ENCODE measurements at regions not wholly inside any gene's neighbourhood (a gene's known extent, or its start where the extent isn't known, plus 50 kb on each side); places are given as distances from the start of the nearest gene placed in this dataset.

DNA sequence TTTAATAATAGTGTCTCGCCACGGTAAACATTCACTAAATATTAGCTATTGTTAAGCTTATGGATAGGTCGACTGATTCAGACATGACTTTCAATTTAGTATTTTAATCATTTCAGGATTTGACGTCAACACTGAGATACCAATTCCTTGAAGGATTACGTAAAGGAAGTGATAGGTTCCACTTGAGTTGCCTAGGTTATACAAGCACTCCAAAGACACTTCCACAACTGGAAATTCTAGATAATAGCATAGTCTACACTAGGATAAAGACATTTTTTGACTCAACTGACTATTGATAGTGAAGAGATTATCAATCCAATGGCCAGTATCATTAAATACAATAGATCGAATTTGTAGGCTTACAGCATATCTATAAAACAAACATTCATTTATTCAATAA is 63.9 kb upstream of the NHSL1 start:
- CTCF ChIA-PET = interaction anchor here (0.8 to 1.0 kb wide), 3 partner anchors 8 to 42 kb away, joined by 3 read pairs; no protein-coding TSS in a partner anchor
- dilution Hi-C loops (cut with MboI; ENCODE audit: extremely low pct_ligation_motif_present, low sequenced_read_pairs) = no loop called here

More for the DNA sequence above, 63.9 kb upstream of the NHSL1 start:
- Histone ChIP-seq H3K36me3 (ENCODE audit: control insufficient read depth in 2 of 2, extremely low read depth in 1 of 2, insufficient read depth in 2 of 2, low read length in 2 of 2) (no peaks in the 10 kb centered on the region), H3K27me3 (ENCODE audit: control insufficient read depth in 2 of 2, insufficient read depth in 2 of 2, low read length in 2 of 2) (no peaks in the 10 kb centered on the region), H4K20me1 (replicated peaks; ENCODE audit: control insufficient read depth, extremely low read depth, insufficient read depth, low read length) (no peaks in the 10 kb centered on the region), H3K79me2 (ENCODE audit: control insufficient read depth, insufficient read depth, low read length) (peaks cover 58% of the 10 kb centered on the region), H3K9me1 (replicated peaks; ENCODE audit: control insufficient read depth, extremely low read depth, insufficient read depth, low read length) (no peaks in the 10 kb centered on the region), H3K4me2 (ENCODE audit: insufficient read depth, low read length) (no peak overlapping the region), H3K4me1 (ENCODE audit: control insufficient read depth, extremely low read depth, insufficient read depth, low read length) (no peaks in the 10 kb centered on the region), H3K4me3 (replicated peaks in 1 of 3; ENCODE audit: insufficient read depth in 1 of 3, low read depth in 1 of 3, low read length in 3 of 3) (no peak overlapping the region), H3K9ac (replicated peaks; ENCODE audit: extremely low read depth, insufficient read depth, low read length) (no peak overlapping the region), H2AFZ (ENCODE audit: low read depth, low read length) (no peak overlapping the region), H3K9me3 (replicated peaks; ENCODE audit: control insufficient read depth, insufficient read depth, low read length) (no peaks in the 10 kb centered on the region), H3K27ac (ENCODE audit: insufficient read depth, low read depth, low read length) (no peak overlapping the region)
- no peak for DNase-seq (ENCODE audit: low read depth, low spot score)
- no TSS peak for BruUV-seq (replicated peaks)
- POLR2A ChIA-PET = no interaction called here
- no peak for FAIRE-seq
- TF ChIP-seq, protein P1, sequence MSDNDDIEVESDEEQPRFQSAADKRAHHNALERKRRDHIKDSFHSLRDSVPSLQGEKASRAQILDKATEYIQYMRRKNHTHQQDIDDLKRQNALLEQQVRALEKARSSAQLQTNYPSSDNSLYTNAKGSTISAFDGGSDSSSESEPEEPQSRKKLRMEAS (IDR thresholded peaks at IDR 0.05; ENCODE audit: insufficient read depth, insufficient read length) = no peak
- TF ChIP-seq POLR2AphosphoS5 (IDR thresholded peaks at IDR 0.05; ENCODE audit: insufficient read depth, low read depth, low read length) (no peak), POLR2A (IDR thresholded peaks at IDR 0.05; ENCODE audit: low read depth, low read length) (no peak), FOS (IDR thresholded peaks at IDR 0.05; ENCODE audit: borderline replicate concordance, insufficient read depth, low read length) (no peak), MYC (IDR thresholded peaks at IDR 0.05; ENCODE audit: low read depth, low read length) (no peak), JUN (IDR thresholded peaks at IDR 0.05; ENCODE audit: borderline replicate concordance, insufficient read depth, insufficient read length, low read depth) (no peak), GATA2 (IDR thresholded peaks at IDR 0.05; ENCODE audit: insufficient read depth, insufficient read length, low read depth, low read length) (no peak)
- TF ChIP-seq, protein P2, sequence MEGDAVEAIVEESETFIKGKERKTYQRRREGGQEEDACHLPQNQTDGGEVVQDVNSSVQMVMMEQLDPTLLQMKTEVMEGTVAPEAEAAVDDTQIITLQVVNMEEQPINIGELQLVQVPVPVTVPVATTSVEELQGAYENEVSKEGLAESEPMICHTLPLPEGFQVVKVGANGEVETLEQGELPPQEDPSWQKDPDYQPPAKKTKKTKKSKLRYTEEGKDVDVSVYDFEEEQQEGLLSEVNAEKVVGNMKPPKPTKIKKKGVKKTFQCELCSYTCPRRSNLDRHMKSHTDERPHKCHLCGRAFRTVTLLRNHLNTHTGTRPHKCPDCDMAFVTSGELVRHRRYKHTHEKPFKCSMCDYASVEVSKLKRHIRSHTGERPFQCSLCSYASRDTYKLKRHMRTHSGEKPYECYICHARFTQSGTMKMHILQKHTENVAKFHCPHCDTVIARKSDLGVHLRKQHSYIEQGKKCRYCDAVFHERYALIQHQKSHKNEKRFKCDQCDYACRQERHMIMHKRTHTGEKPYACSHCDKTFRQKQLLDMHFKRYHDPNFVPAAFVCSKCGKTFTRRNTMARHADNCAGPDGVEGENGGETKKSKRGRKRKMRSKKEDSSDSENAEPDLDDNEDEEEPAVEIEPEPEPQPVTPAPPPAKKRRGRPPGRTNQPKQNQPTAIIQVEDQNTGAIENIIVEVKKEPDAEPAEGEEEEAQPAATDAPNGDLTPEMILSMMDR (IDR thresholded peaks at IDR 0.05; ENCODE audit: extremely low read depth in 1 of 2, insufficient read depth in 1 of 2, low read depth in 1 of 2, low read length in 2 of 2) = no peak
- intact Hi-C loops (cut with micrococcal nuclease) = no loop called here

Data from endothelial cell of umbilical vein (primary cell).